Lung (tissue), 11 donors: ENCODE measurements at regions not wholly inside any gene's neighbourhood (a gene's known extent, or its start where the extent isn't known, plus 50 kb on each side); places are given as distances from the start of the nearest gene placed in this dataset.

Experiments
- ATAC-seq: fragments of 200-7000 bp; cut with Tn5 transposase; one replicate; pipeline ENCODE4 v1.9.1; 2020; ENCODE audit warnings: moderate number of reproducible peaks; ENCODE audit not compliant: insufficient read depth, low FRiP score
- DNase-seq, 3 donors: peaks; one replicate each; pipeline ENCODE4 v3.0.0-alpha.2; 2013 to 2017
- H3K27ac ChIP-seq, 2 donors: one replicate each; pipeline ENCODE4 v1.5.1; 2013; ENCODE audit warnings: mild to moderate bottlenecking in 2 of 2, moderate library complexity in 2 of 2, control low read depth in 1 of 2, inconsistent platforms in 1 of 2, low read depth in 1 of 2, low read length in 1 of 2
- H3K27me3 ChIP-seq, 3 donors: one replicate each; pipeline ENCODE4 v1.5.1; 2013; ENCODE audit warnings: low read length in 2 of 3; ENCODE audit not compliant: control insufficient read depth in 3 of 3, insufficient read depth in 3 of 3
- H3K36me3 ChIP-seq, 4 donors: one replicate each; pipeline ENCODE4 v1.5.1; 2013; ENCODE audit warnings: low read length in 4 of 4, mild to moderate bottlenecking in 1 of 4, moderate library complexity in 1 of 4; ENCODE audit not compliant: control insufficient read depth in 4 of 4, insufficient read depth in 4 of 4
- H3K4me1 ChIP-seq, 5 donors: one replicate each; pipeline ENCODE4 v1.5.1; 2013; ENCODE audit warnings: low read length in 5 of 5, mild to moderate bottlenecking in 2 of 5, moderate library complexity in 1 of 5; ENCODE audit not compliant: control insufficient read depth in 5 of 5, insufficient read depth in 5 of 5
- H3K4me3 ChIP-seq: one replicate; pipeline ENCODE4 v1.5.1; 2013; ENCODE audit warnings: mild to moderate bottlenecking, control low read depth, moderate library complexity
- H3K9ac ChIP-seq, 2 donors: one replicate each; pipeline ENCODE4 v1.5.1; 2013; ENCODE audit warnings: low read length in 2 of 2, control low read depth in 1 of 2; ENCODE audit not compliant: insufficient read depth in 1 of 2
- H3K9me3 ChIP-seq, 4 donors: one replicate each; pipeline ENCODE4 v1.5.1; 2013; ENCODE audit warnings: low read length in 3 of 4, mild to moderate bottlenecking in 1 of 4, moderate library complexity in 1 of 4; ENCODE audit not compliant: control insufficient read depth in 4 of 4, insufficient read depth in 3 of 4
- WGBS, 2 donors: extraction: QIAGEN DNeasy Blood & Tissue Kit; methylation state at CpG; one replicate each; pipeline ENCODE4 v1.1.7; 2013; 5-methylcytosine and 5-hydroxymethylcytosine counted together
- TF ChIP-seq, protein P1 (sequence below): IDR thresholded peaks from 2 replicates; pipeline ENCODE4 v1.5.1; 2012; ENCODE audit warnings: mild to moderate bottlenecking; ENCODE audit errors: control extremely low read depth, extremely low read depth
- donor health status: control.
- donor health status: control.
- donor health status: Bipolar disorder and iron deficiency.
- donor health status: healthy.
- donor health status: DM: yes; HTN: yes; CAD: no.

GRCh38 chr2:41066168-41066567 is 614.3 kb upstream of the SLC8A1 start:
- no peaks in the 10 kb centered on the region for H3K4me1 ChIP-seq
- TF ChIP-seq, protein P1, sequence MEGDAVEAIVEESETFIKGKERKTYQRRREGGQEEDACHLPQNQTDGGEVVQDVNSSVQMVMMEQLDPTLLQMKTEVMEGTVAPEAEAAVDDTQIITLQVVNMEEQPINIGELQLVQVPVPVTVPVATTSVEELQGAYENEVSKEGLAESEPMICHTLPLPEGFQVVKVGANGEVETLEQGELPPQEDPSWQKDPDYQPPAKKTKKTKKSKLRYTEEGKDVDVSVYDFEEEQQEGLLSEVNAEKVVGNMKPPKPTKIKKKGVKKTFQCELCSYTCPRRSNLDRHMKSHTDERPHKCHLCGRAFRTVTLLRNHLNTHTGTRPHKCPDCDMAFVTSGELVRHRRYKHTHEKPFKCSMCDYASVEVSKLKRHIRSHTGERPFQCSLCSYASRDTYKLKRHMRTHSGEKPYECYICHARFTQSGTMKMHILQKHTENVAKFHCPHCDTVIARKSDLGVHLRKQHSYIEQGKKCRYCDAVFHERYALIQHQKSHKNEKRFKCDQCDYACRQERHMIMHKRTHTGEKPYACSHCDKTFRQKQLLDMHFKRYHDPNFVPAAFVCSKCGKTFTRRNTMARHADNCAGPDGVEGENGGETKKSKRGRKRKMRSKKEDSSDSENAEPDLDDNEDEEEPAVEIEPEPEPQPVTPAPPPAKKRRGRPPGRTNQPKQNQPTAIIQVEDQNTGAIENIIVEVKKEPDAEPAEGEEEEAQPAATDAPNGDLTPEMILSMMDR, result no peak
- 66 to 79% methylated on average over 2 of the region's 2 CpGs for WGBS, 2 donors
- no peaks in the 10 kb centered on the region for H3K9me3 ChIP-seq
- no peaks in the 10 kb centered on the region for H3K36me3 ChIP-seq
- H3K27ac ChIP-seq, result no peak overlapping the region
- H3K27me3 ChIP-seq, result no peaks in the 10 kb centered on the region
- no peak for ATAC-seq
- no peak overlapping the region for H3K9ac ChIP-seq
- DNase-seq, result no peak
- H3K4me3 ChIP-seq, result no peak overlapping the region

DNA sequence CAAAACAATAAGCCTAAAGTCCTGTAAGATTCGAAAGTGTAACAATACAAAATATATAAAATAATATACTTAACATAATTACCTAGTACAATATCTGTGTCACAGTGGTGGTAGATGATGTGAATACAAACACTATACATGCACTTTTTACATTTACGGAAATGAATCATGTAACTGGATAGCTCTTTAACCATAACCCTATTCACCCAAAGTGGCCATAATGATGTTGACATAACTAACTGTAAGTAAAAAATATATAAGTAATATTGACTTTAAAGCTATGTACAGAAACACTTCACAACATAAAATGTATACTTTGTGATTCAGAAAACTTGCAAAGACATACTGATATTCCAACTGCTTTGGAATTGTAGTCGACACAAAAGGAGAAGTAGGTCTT is 616.9 kb upstream of the SLC8A1 start:
- ATAC-seq (no peak), DNase-seq (no peak)
- WGBS, 2 donors, result 69 to 82% methylated on average over 3 of the region's 3 CpGs
- no peak overlapping the region for H3K9ac ChIP-seq
- no peak overlapping the region for H3K27ac ChIP-seq
- H3K27me3 ChIP-seq, result no peaks in the 10 kb centered on the region
- no peak overlapping the region for H3K4me3 ChIP-seq
- H3K4me1 ChIP-seq, result no peaks in the 10 kb centered on the region
- H3K9me3 ChIP-seq, result no peaks in the 10 kb centered on the region
- no peaks in the 10 kb centered on the region for H3K36me3 ChIP-seq
- TF ChIP-seq, protein P1, result no peak

GRCh38 chr2:41078341-41078740 is 626.5 kb upstream of the SLC8A1 start:
- H3K4me3 ChIP-seq, result no peak overlapping the region
- TF ChIP-seq, protein P1, result no peak
- H3K9ac ChIP-seq, result no peak overlapping the region
- 95 to 97% methylated on average over 1 of the region's 1 CpG for WGBS, 2 donors
- H3K9me3 ChIP-seq, result peaks cover 0 to 2% (median 0%) of the 10 kb centered on the region in 4 donors
- H3K36me3 ChIP-seq, result no peaks in the 10 kb centered on the region
- ATAC-seq (no peak), DNase-seq (no peak)
- no peak overlapping the region for H3K27ac ChIP-seq
- no peaks in the 10 kb centered on the region for H3K4me1 ChIP-seq
- H3K27me3 ChIP-seq, result no peaks in the 10 kb centered on the region

GRCh38 chr2:41079011-41079410 is 627.1 kb upstream of the SLC8A1 start:
- no peak for ATAC-seq
- Histone ChIP-seq H3K4me1 (no peaks in the 10 kb centered on the region), H3K4me3 (no peak overlapping the region), H3K9me3 (peaks cover 0 to 2% (median 0%) of the 10 kb centered on the region in 4 donors), H3K27ac (no peak overlapping the region), H3K9ac (no peak overlapping the region), H3K27me3 (no peaks in the 10 kb centered on the region), H3K36me3 (no peaks in the 10 kb centered on the region)
- TF ChIP-seq, protein P1, result no peak
- WGBS, 2 donors, result 70 to 83% methylated on average over 1 of the region's 1 CpG
- DNase-seq, result no peak
